GM12865 (cell line): ENCODE measurements at regions not wholly inside any gene's neighbourhood (a gene's known extent, or its start where the extent isn't known, plus 50 kb on each side); places are given as distances from the start of the nearest gene placed in this dataset.

Experiments used
- DNase-seq: peaks from one replicate; pipeline ENCODE4 v3.0.0; 2010; ENCODE audit warnings: low read depth
- H3K4me3 ChIP-seq: 2 replicates; pipeline ENCODE4 v1.5.1; 2011; ENCODE audit warnings: mild to moderate bottlenecking, low read depth, low read length, control low read depth
- TF ChIP-seq, protein P1 (sequence below): IDR thresholded peaks from 2 replicates; pipeline ENCODE4 v1.5.1; 2011; ENCODE audit warnings: low read length, control low read depth, low read depth, inconsistent platforms; ENCODE audit not compliant: insufficient read depth; ENCODE audit errors: missing control alignments

DNA sequence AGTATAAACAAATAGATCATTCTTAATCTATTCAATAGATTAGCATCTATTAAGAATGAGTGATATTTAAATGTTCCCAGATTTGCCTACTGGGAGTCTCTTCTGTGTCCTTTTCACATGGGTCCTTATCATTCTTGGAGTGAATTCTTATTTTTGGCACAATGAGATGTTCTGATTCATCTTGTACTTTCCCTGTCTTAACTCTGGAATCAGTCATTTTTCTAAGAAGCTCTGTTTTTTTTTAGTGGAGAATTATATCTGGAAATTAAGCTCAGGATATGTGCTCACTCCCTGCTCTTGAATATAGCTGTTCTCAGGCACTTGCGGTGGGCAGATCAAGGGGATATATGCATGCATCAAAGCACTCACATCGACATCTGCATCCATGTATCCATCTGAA is 625.3 kb upstream of the HS3ST1 start:
- no peak overlapping the region for H3K4me3 ChIP-seq
- TF ChIP-seq, protein P1, sequence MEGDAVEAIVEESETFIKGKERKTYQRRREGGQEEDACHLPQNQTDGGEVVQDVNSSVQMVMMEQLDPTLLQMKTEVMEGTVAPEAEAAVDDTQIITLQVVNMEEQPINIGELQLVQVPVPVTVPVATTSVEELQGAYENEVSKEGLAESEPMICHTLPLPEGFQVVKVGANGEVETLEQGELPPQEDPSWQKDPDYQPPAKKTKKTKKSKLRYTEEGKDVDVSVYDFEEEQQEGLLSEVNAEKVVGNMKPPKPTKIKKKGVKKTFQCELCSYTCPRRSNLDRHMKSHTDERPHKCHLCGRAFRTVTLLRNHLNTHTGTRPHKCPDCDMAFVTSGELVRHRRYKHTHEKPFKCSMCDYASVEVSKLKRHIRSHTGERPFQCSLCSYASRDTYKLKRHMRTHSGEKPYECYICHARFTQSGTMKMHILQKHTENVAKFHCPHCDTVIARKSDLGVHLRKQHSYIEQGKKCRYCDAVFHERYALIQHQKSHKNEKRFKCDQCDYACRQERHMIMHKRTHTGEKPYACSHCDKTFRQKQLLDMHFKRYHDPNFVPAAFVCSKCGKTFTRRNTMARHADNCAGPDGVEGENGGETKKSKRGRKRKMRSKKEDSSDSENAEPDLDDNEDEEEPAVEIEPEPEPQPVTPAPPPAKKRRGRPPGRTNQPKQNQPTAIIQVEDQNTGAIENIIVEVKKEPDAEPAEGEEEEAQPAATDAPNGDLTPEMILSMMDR: no peak
- no peak for DNase-seq

DNA sequence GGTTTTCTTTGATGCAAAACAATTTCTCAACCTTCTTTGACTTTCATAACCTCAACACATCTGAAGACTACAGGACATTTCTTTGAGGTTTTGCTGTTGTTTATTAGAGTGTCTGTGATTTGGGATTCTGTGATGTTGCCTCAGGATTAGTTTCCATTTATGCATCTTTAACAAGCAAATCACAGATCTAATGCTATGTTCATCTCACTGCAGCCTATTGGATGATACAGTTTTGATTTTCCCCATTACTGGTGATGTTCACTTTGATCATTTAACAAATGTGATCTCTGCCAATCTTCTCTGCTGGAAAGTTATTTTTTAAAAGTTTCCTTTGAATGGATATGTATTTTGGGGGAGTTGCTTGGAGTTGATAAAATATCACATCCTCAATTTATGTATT is 624.9 kb upstream of the HS3ST1 start:
- TF ChIP-seq, protein P1: no peak
- no peak for DNase-seq

DNA sequence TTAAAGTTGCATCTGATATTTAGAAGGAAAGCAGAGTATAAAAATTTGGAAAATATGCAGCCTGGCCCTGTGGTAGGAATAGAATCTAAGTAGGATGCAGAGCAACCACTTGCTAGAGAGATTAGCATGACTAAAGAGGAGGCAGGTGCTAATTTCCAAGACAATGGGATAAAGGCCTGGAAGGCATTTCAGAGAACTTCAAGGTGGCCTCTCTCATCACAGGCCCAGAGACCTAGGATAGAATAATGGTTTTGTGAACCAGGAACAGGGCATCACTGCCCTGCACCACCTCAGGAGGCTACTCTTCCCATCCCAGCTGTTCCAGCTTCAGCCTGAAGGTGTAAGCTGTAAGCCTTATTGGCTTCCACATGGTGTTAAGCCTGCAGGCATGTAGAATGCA is 621.7 kb upstream of the HS3ST1 start:
- H3K4me3 ChIP-seq: no peak overlapping the region
- TF ChIP-seq, protein P1: no peak
- DNase-seq: no peak

More for the DNA sequence above, 624.9 kb upstream of the HS3ST1 start:
- no peak overlapping the region for H3K4me3 ChIP-seq

DNA sequence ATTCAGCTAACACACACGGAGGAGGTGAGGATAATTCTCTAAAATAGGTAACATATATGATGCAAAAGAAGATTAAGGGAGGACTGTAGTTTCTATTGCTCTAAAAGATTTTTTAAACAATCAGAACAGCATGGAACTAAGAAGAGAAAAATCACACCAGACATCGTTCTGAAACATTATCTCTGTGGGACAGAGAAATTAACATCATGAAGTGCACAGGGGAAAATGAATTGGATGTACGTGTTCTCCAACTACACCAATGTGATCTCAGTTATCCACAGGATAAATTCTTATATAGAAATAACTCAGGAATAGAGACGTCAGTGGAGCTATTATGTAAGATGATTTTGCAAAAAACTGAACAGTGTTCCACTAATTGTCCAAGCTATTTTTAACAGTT is 614.1 kb upstream of the HS3ST1 start:
- no peak overlapping the region for H3K4me3 ChIP-seq
- TF ChIP-seq, protein P1: no peak
- DNase-seq: no peak

DNA sequence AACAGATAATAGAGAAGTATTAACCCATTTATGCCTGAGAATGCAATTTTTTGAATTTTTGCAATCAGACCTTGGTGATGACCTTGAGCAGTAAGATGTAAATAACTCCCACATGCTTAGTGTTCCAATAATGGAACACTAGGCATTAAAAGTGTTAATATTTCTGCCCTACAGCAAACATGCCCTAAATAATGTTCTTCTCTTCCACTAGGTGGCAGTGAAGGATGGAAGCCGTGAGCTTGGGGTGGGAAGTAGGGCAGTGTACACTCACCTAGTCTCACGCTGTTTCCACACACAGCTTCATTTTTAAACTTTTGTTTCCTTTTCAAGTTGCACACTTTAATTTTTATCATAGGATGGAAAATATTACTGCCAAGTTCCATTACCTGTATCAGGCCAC is 613.1 kb upstream of the HS3ST1 start:
- TF ChIP-seq, protein P1: no peak
- DNase-seq: no peak
- no peak overlapping the region for H3K4me3 ChIP-seq

GRCh38 chr4:12036450-12036849 is 607.8 kb upstream of the HS3ST1 start:
- TF ChIP-seq, protein P1: no peak
- H3K4me3 ChIP-seq: no peak overlapping the region
- no peak for DNase-seq

DNA sequence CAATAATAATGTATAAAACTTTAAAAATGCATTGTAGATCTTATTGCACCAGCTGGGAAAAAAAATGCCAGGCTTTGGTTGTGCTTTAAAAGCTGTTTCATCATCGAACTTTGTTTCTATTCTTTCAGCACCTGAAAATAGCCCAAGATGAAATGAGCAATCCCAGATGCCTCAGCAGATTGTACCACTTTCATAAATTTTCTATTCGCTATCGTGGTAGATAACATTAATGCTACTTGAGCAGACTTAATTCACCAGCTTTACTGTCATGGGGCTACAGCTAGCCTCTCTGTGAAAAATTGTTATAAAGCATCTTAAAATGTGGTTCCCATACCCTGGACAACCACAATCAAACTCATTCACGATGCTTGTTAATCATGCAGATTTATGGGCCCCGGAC is 599.6 kb upstream of the HS3ST1 start:
- DNase-seq: no peak
- TF ChIP-seq, protein P1: no peak
- H3K4me3 ChIP-seq: no peak overlapping the region
